PC-9 (cell line): ENCODE measurements at regions not wholly inside any gene's neighbourhood (a gene's known extent, or its start where the extent isn't known, plus 50 kb on each side); places are given as distances from the start of the nearest gene placed in this dataset.

Experiments used
- BruUV-seq: library from RNA; stranded (reverse); fragments of 400-500 nt; replicated peaks from 2 replicates; lab custom pipeline; 2021; lab: Mats Ljungman, UMichigan
- CTCF ChIA-PET: fragments of 300-600 bp; sonication (Branson Sonifier 250); formaldehyde crosslinking; loops from one replicate; lab custom pipeline; 2022; ENCODE audit warnings: antibody characterized with exemption; lab: Charles Lee
- POLR2A ChIA-PET: fragments of 300-600 bp; sonication (Branson Sonifier 250); formaldehyde crosslinking; loops from one replicate; lab custom pipeline; 2022; ENCODE audit warnings: antibody characterized with exemption; ENCODE audit not compliant: unreplicated experiment; lab: Charles Lee
- DNase-seq, 2 experiments: peaks; one replicate each; pipeline versions ENCODE4 v3.0.0 to v3.0.0-alpha.2; 2015 to 2022; ENCODE audit warnings: mixed read lengths in 1 of 2
- H2AFZ ChIP-seq: fragments of 200-600 bp; sonication (generic); 2 replicates; pipeline ENCODE4 v1.8.1; 2017; ENCODE audit warnings: antibody characterized with exemption
- H3F3A ChIP-seq: fragments of 200-600 bp; sonication (generic); 2 replicates; pipeline ENCODE4 v1.8.1; 2017; ENCODE audit warnings: antibody characterized with exemption, mild to moderate bottlenecking, low read depth; ENCODE audit not compliant: insufficient read depth
- H3K27ac ChIP-seq: fragments of 200-600 bp; sonication (generic); 2 replicates; pipeline ENCODE4 v1.6.1; 2016; ENCODE audit warnings: mixed run types
- H3K27me3 ChIP-seq: fragments of 200-600 bp; sonication (generic); 2 replicates; pipeline ENCODE4 v1.6.1; 2016; ENCODE audit warnings: low read depth, mixed run types; ENCODE audit not compliant: insufficient read depth
- H3K36me3 ChIP-seq: fragments of 200-600 bp; sonication (generic); 2 replicates; pipeline ENCODE4 v1.6.1; 2016; ENCODE audit warnings: low read depth, mixed run types
- H3K4me1 ChIP-seq: fragments of 200-600 bp; sonication (generic); replicated peaks from 2 replicates; pipeline ENCODE4 v1.6.1; 2016; ENCODE audit warnings: mixed run types; ENCODE audit not compliant: insufficient read depth
- H3K4me2 ChIP-seq: fragments of 200-600 bp; sonication (generic); 2 replicates; pipeline ENCODE4 v1.6.1; 2017; ENCODE audit warnings: mixed run types
- H3K4me3 ChIP-seq: fragments of 200-600 bp; sonication (generic); 2 replicates; pipeline ENCODE4 v1.6.1; 2016; ENCODE audit warnings: mixed run types
- H3K79me2 ChIP-seq: fragments of 200-600 bp; sonication (generic); 2 replicates; pipeline ENCODE4 v1.6.1; 2017; ENCODE audit warnings: low read depth, mixed run types
- H3K9me2 ChIP-seq: fragments of 200-600 bp; sonication (generic); 2 replicates; pipeline ENCODE4 v1.8.1; 2017; ENCODE audit warnings: mild to moderate bottlenecking; ENCODE audit not compliant: insufficient read depth
- H3K9me3 ChIP-seq: fragments of 200-600 bp; sonication (generic); 2 replicates; pipeline ENCODE4 v1.8.1; 2016; ENCODE audit warnings: low read depth; ENCODE audit not compliant: insufficient read depth
- H4K20me1 ChIP-seq: fragments of 200-600 bp; sonication (generic); 2 replicates; pipeline ENCODE4 v1.8.1; 2017; ENCODE audit not compliant: insufficient read depth
- CTCF ChIP-seq: fragments of 200-600 bp; sonication (generic); conservative IDR thresholded peaks from 2 replicates; pipeline ENCODE4 v1.6.1; 2017; ENCODE audit warnings: mixed run types, antibody characterized with exemption, mild to moderate bottlenecking, moderate library complexity
- EZH2 ChIP-seq: fragments of 200-600 bp; sonication (generic); IDR thresholded peaks from 2 replicates; pipeline ENCODE4 v1.8.0; 2017; ENCODE audit warnings: antibody characterized with exemption, low read depth
- intact Hi-C: fragments of 100-400 bp; cut with micrococcal nuclease; formaldehyde crosslinking; loops from one replicate; pipeline ENCODE4 v1.10.0; 2022; ENCODE audit not compliant: unreplicated experiment

GRCh38 chr5:104172976-104173375 is 610.4 kb upstream of the NUDT12 start:
- CTCF ChIA-PET: no interaction called here

GRCh38 chr5:104171958-104172690 is 609.5 kb upstream of the NUDT12 start:
- BruUV-seq: no TSS peak
- DNase-seq: no peak
- H4K20me1 ChIP-seq: no peaks in the 10 kb centered on the region
- ChIA-PET POLR2A (no interaction called here), CTCF (no interaction called here)
- no peaks in the 10 kb centered on the region for H3K79me2 ChIP-seq
- H3K4me2 ChIP-seq: no peak overlapping the region
- no peak overlapping the region for H3K4me3 ChIP-seq
- intact Hi-C loops: no loop called here
- no peaks in the 10 kb centered on the region for H3K27me3 ChIP-seq
- H3K4me1 ChIP-seq: 0 out of 2 replicates have a peak, but pooled peaks cover 6% of the 10 kb centered on the region
- no peak overlapping the region for H2AFZ ChIP-seq
- H3K9me3 ChIP-seq: no peaks in the 10 kb centered on the region
- H3K9me2 ChIP-seq: 0 out of 2 replicates have a peak, but pooled peaks cover 5% of the 10 kb centered on the region
- no peaks in the 10 kb centered on the region for H3F3A ChIP-seq
- TF ChIP-seq CTCF: no peak
- no peak for TF ChIP-seq EZH2
- no peak overlapping the region for H3K27ac ChIP-seq
- H3K36me3 ChIP-seq: no peaks in the 10 kb centered on the region

More at GRCh38 chr5:104172976-104173375, 610.4 kb upstream of the NUDT12 start:
- DNase-seq: no peak
- Histone ChIP-seq H4K20me1 (no peaks in the 10 kb centered on the region), H3K27me3 (no peaks in the 10 kb centered on the region), H3K9me3 (no peaks in the 10 kb centered on the region), H3K9me2 (0 out of 2 replicates have a peak, but pooled peaks cover 5% of the 10 kb centered on the region), H3K79me2 (no peaks in the 10 kb centered on the region), H3K4me3 (no peak overlapping the region), H2AFZ (no peak overlapping the region), H3K27ac (no peak overlapping the region), H3F3A (no peaks in the 10 kb centered on the region), H3K4me2 (no peak overlapping the region), H3K4me1 (0 out of 2 replicates have a peak, but pooled peaks cover 6% of the 10 kb centered on the region), H3K36me3 (no peaks in the 10 kb centered on the region)
- intact Hi-C loops: no loop called here
- no peak for TF ChIP-seq EZH2
- no peak for TF ChIP-seq CTCF
- BruUV-seq: no TSS peak
- POLR2A ChIA-PET: no interaction called here

DNA sequence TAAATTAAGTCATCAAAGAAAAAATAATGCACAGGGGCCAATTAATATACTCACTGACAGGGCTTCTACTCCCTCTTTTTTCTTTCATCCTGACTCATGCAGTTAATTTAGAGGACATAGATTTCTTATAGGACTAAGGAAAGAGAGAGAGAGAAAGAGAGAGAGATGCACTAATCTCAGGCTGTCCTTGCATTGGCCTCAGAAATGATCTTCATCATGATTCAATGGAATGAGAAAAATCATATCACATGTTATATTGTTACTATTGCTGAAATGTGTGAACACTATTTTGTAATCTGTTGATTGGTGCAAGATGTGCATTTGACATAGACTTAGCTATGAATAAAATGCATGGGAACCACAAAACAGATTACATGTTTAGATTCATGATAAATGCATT is 608.3 kb upstream of the NUDT12 start:
- Histone ChIP-seq H3K27me3 (no peaks in the 10 kb centered on the region), H3K79me2 (no peaks in the 10 kb centered on the region), H3K9me2 (no peaks in the 10 kb centered on the region), H3K4me1 (0 out of 2 replicates have a peak, but pooled peaks cover 6% of the 10 kb centered on the region), H4K20me1 (no peaks in the 10 kb centered on the region), H3F3A (no peaks in the 10 kb centered on the region), H3K4me3 (no peak overlapping the region), H3K27ac (no peak overlapping the region), H3K9me3 (no peaks in the 10 kb centered on the region), H3K36me3 (no peaks in the 10 kb centered on the region), H2AFZ (no peak overlapping the region), H3K4me2 (no peak overlapping the region)
- CTCF ChIA-PET: no interaction called here
- intact Hi-C loops: no loop called here
- POLR2A ChIA-PET: no interaction called here
- no peak for TF ChIP-seq CTCF
- no peak for TF ChIP-seq EZH2
- DNase-seq: no peak
- no TSS peak for BruUV-seq
